Upper lobe of left lung (tissue), 6 donors: ENCODE measurements at regions not wholly inside any gene's neighbourhood (a gene's known extent, or its start where the extent isn't known, plus 50 kb on each side); places are given as distances from the start of the nearest gene placed in this dataset.

ENCODE experiments used
- ATAC-seq, 2 donors: fragments of 200-7000 bp; cut with Tn5 transposase; one replicate each; pipeline ENCODE4 v1.9.1; 2022; ENCODE audit warnings: mild to moderate bottlenecking in 2 of 2, moderate library complexity in 2 of 2; ENCODE audit not compliant: low FRiP score in 2 of 2
- DNase-seq, 2 donors: peaks; one replicate each; pipeline ENCODE4 v3.0.0-alpha.2; 2019 to 2020
- H3K27ac ChIP-seq, 4 donors: fragments of 200-600 bp; sonication (generic); one replicate each; pipeline ENCODE4 v1.5.1; 2016 to 2019
- H3K27me3 ChIP-seq, 4 donors: fragments of 200-600 bp; sonication (generic); one replicate each; pipeline ENCODE4 v1.5.1; 2017 to 2019
- H3K36me3 ChIP-seq, 4 donors: fragments of 200-600 bp; sonication (generic); one replicate each; pipeline ENCODE4 v1.5.1; 2016 to 2019
- H3K4me1 ChIP-seq, 4 donors: fragments of 200-600 bp; sonication (generic); one replicate each; pipeline ENCODE4 v1.5.1; 2018 to 2019
- H3K4me3 ChIP-seq, 4 donors: fragments of 200-600 bp; sonication (generic); one replicate each; pipeline ENCODE4 v1.5.1; 2017 to 2019; ENCODE audit warnings: mild to moderate bottlenecking in 2 of 4, moderate library complexity in 1 of 4
- H3K9me3 ChIP-seq, 4 donors: fragments of 200-600 bp; sonication (generic); one replicate each; pipeline ENCODE4 v1.5.1; 2018 to 2019
- CTCF ChIP-seq, 6 experiments: fragments of 450-650 bp in 4 of 6; fragments of 200-600 bp in 2 of 6; sonication (generic) in 2 of 6; IDR thresholded peaks; one replicate each; pipeline ENCODE4 v1.5.1; 2016 to 2019; ENCODE audit warnings: antibody characterized with exemption in 6 of 6
- EP300 ChIP-seq, 4 donors: sonication (generic); formaldehyde crosslinking; IDR thresholded peaks; one replicate each; pipeline ENCODE4 v1.5.1; 2017; ENCODE audit warnings: antibody characterized with exemption in 4 of 4, control low read depth in 2 of 4
- POLR2A ChIP-seq, 4 donors: fragments of 450-650 bp; IDR thresholded peaks; one replicate each; pipeline ENCODE4 v1.5.1; 2016 to 2017; ENCODE audit warnings: antibody characterized with exemption in 4 of 4, mild to moderate bottlenecking in 2 of 4
- POLR2AphosphoS5 ChIP-seq, 2 donors: sonication (generic); formaldehyde crosslinking; IDR thresholded peaks; one replicate each; pipeline ENCODE4 v1.5.1; 2017; ENCODE audit warnings: antibody characterized with exemption in 2 of 2
- WGBS, 2 donors: methylation state at CpG; one replicate each; pipeline ENCODE4 v1.1.5; 2017 to 2018; 5-methylcytosine and 5-hydroxymethylcytosine counted together
- donor health status: DM: no; HTN: no; CAD: no; lungs with moderate emphysema.
- donor health status: DM: no; HTN: yes; CAD: no; lungs with severe emphysema.

- DNase-seq: no peak
These were observed 404.7 kb downstream of the IRS2 start for GRCh38 chr13:109381546-109382180.

GRCh38 chr13:109380457-109380856, 405.9 kb downstream of the IRS2 start:
- no peaks in the 10 kb centered on the region for H3K27me3 ChIP-seq
- no peaks in the 10 kb centered on the region for H3K36me3 ChIP-seq
- no peaks in the 10 kb centered on the region for H3K9me3 ChIP-seq
- 88 to 92% methylated on average over 7 of the region's 7 CpGs for WGBS, 2 donors
- TF ChIP-seq POLR2AphosphoS5 (IDR thresholded peaks at IDR 0.05) (no peak), POLR2A (IDR thresholded peaks at IDR 0.05) (no peak), CTCF (IDR thresholded peaks at IDR 0.05) (no peak), EP300 (IDR thresholded peaks at IDR 0.05) (no peak)
- no peak for DNase-seq
- H3K27ac ChIP-seq: no peak overlapping the region
- H3K4me3 ChIP-seq: no peak overlapping the region
- peaks cover 0 to 4% (median 0%) of the 10 kb centered on the region in 4 donors for H3K4me1 ChIP-seq
- no peak for ATAC-seq

More at GRCh38 chr13:109381546-109382180, 404.7 kb downstream of the IRS2 start:
- 46% methylated on average over 5 of the region's 5 CpGs for WGBS, 2 donors
- H3K27me3 ChIP-seq: no peaks in the 10 kb centered on the region
- H3K36me3 ChIP-seq: no peaks in the 10 kb centered on the region
- H3K4me3 ChIP-seq: no peak overlapping the region
- peaks cover 0 to 4% (median 0%) of the 10 kb centered on the region in 4 donors for H3K4me1 ChIP-seq
- no peaks in the 10 kb centered on the region for H3K9me3 ChIP-seq
- no peak for TF ChIP-seq POLR2AphosphoS5 (IDR thresholded peaks at IDR 0.05)
- ATAC-seq: no peak
- no peak overlapping the region for H3K27ac ChIP-seq

DNA sequence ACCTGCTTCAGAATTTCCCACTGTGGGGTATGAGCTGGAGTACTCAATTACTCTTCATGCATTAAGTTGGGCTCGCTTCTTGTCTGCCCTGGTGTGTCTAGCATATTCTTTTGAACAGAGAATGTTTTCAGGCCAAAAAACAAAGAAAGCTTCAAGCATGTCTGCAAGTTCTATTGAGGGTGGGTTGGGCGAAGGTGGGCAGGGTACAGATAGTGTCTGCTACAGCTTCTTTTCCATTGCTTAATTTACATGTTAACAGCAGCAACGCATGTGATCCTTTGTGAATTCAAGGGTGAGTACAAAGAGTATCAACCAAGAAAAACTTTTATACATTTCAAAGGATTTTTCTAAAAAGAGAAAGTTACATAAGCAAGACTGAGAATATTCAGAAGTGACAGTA, 406.5 kb downstream of the IRS2 start:
- no peaks in the 10 kb centered on the region for H3K36me3 ChIP-seq
- ATAC-seq (no peak), DNase-seq (no peak)
- H3K27ac ChIP-seq: no peak overlapping the region
- TF ChIP-seq EP300 (IDR thresholded peaks at IDR 0.05) (no peak), POLR2A (IDR thresholded peaks at IDR 0.05) (no peak), POLR2AphosphoS5 (IDR thresholded peaks at IDR 0.05) (no peak), CTCF (IDR thresholded peaks at IDR 0.05) (no peak)
- H3K4me3 ChIP-seq: no peak overlapping the region
- peaks cover 0 to 4% (median 0%) of the 10 kb centered on the region in 4 donors for H3K4me1 ChIP-seq
- H3K9me3 ChIP-seq: no peaks in the 10 kb centered on the region
- WGBS, 2 donors: 57 to 76% methylated on average over 3 of the region's 3 CpGs
- H3K27me3 ChIP-seq: no peaks in the 10 kb centered on the region

DNA sequence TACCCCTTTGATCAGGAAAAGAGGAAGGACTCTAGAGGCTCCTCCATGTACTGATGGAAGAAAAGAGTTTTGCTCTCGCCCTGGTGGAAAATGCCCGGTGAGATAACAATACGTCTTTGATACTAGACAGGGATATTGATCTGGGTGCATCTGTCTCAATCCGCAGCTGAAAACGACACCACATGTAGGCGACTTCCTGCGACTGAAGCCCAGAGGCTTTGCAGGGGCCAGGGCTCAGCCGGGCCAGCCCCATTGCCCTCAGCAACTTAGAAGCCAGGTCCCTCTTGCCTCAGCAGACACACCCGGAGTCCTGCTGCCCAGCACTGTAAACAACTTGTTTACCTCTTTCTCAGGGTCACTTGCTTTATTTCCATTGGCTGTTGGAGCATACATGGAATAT, 409.4 kb downstream of the IRS2 start:
- no peak for ATAC-seq
- 67 to 86% methylated on average over 5 to 9 of the region's 9 CpGs for WGBS, 2 donors
- H3K9me3 ChIP-seq: no peaks in the 10 kb centered on the region
- no peaks in the 10 kb centered on the region for H3K4me1 ChIP-seq
- no peaks in the 10 kb centered on the region for H3K36me3 ChIP-seq
- no peak overlapping the region for H3K4me3 ChIP-seq
- no peak for DNase-seq
- H3K27me3 ChIP-seq: no peaks in the 10 kb centered on the region
- no peak overlapping the region for H3K27ac ChIP-seq
- TF ChIP-seq POLR2A (IDR thresholded peaks at IDR 0.05) (no peak), CTCF (IDR thresholded peaks at IDR 0.05) (no peak), EP300 (IDR thresholded peaks at IDR 0.05) (no peak), POLR2AphosphoS5 (IDR thresholded peaks at IDR 0.05) (no peak)

DNA sequence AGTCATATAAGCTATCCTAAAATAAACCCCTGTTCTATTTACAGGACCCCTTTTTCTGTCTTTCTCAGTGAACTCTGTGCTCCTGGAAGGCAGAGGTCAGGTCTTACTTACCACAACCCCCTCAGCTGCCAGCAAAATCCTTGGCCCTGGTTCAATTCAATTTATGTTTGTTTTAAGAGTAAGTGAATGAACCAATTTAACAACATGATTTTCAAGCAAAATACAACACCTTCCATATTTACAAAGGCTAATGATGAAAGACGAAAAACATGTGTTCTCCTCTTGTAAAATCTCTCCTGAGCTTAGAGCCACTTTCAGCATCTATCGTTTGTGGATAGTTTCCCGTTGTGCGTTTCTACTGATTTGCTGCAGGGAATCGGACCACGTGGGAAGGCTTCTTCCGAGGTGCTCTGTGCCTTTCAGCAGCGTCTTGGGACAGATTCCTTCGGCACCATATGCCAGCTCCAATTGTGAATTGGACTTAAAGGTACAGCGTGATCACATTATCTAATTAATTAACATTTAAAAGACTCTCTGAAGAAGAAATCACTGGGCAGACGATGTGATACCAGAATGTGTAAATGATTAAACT, 411.7 kb downstream of the IRS2 start:
- H3K4me1 ChIP-seq: no peaks in the 10 kb centered on the region
- no peak for TF ChIP-seq EP300 (IDR thresholded peaks at IDR 0.05)
- TF ChIP-seq POLR2A (IDR thresholded peaks at IDR 0.05): no peak
- no peak for TF ChIP-seq CTCF (IDR thresholded peaks at IDR 0.05)
- no peak for TF ChIP-seq POLR2AphosphoS5 (IDR thresholded peaks at IDR 0.05)
- no peaks in the 10 kb centered on the region for H3K9me3 ChIP-seq
- no peak overlapping the region for H3K4me3 ChIP-seq
- ATAC-seq: no peak
- H3K27me3 ChIP-seq: no peaks in the 10 kb centered on the region
- H3K36me3 ChIP-seq: no peaks in the 10 kb centered on the region
- no peak overlapping the region for H3K27ac ChIP-seq
- 64 to 78% methylated on average over 11 of the region's 11 CpGs for WGBS, 2 donors
- DNase-seq: no peak
